Colonic mucosa (tissue), 4 donors: ENCODE measurements at regions not wholly inside any gene's neighbourhood (a gene's known extent, or its start where the extent isn't known, plus 50 kb on each side); places are given as distances from the start of the nearest gene placed in this dataset.

ENCODE experiments used
- DNase-seq: peaks from one replicate; pipeline ENCODE4 v3.0.0-alpha.2; 2020
- H3K27ac ChIP-seq: fragments of 200-600 bp; one replicate; pipeline ENCODE4 v1.8.0; 2021
- H3K27me3 ChIP-seq: fragments of 200-600 bp; one replicate; pipeline ENCODE4 v1.8.0; 2021
- H3K36me3 ChIP-seq: fragments of 200-600 bp; one replicate; pipeline ENCODE4 v1.8.0; 2021
- H3K4me1 ChIP-seq: fragments of 200-600 bp; one replicate; pipeline ENCODE4 v1.8.0; 2021; ENCODE audit warnings: mild to moderate bottlenecking
- H3K4me3 ChIP-seq: fragments of 200-600 bp; one replicate; pipeline ENCODE4 v1.8.0; 2021
- H3K9ac ChIP-seq, 2 donors: one replicate each; pipeline ENCODE4 v1.7.0; 2013; ENCODE audit warnings: control low read depth in 2 of 2, low read depth in 2 of 2, low read length in 2 of 2
- H3K9me3 ChIP-seq: fragments of 200-600 bp; one replicate; pipeline ENCODE4 v1.8.0; 2021
- intact Hi-C: fragments of 100-400 bp; cut with DNase I; formaldehyde crosslinking; loops from one replicate; pipeline ENCODE4 v1.14.1; 2022
- TF ChIP-seq, protein P1 (sequence below): fragments of 200-600 bp; IDR thresholded peaks from one replicate; pipeline ENCODE4 v1.8.0; 2022; ENCODE audit warnings: antibody characterized with exemption, mild to moderate bottlenecking
- donor health status: healthy.
- donor health status: DM: no; HTN: no; CAD: no.
- donor health status: DM: no; HTN: no; CAD: no.

GRCh38 chr6:137664183-137664582, 170.0 kb upstream of the OLIG3 start:
- peaks cover 5% of the 10 kb centered on the region for H3K4me1 ChIP-seq
- H3K9me3 ChIP-seq: no peaks in the 10 kb centered on the region
- DNase-seq: no peak
- H3K9ac ChIP-seq: no peak overlapping the region
- TF ChIP-seq, protein P1, sequence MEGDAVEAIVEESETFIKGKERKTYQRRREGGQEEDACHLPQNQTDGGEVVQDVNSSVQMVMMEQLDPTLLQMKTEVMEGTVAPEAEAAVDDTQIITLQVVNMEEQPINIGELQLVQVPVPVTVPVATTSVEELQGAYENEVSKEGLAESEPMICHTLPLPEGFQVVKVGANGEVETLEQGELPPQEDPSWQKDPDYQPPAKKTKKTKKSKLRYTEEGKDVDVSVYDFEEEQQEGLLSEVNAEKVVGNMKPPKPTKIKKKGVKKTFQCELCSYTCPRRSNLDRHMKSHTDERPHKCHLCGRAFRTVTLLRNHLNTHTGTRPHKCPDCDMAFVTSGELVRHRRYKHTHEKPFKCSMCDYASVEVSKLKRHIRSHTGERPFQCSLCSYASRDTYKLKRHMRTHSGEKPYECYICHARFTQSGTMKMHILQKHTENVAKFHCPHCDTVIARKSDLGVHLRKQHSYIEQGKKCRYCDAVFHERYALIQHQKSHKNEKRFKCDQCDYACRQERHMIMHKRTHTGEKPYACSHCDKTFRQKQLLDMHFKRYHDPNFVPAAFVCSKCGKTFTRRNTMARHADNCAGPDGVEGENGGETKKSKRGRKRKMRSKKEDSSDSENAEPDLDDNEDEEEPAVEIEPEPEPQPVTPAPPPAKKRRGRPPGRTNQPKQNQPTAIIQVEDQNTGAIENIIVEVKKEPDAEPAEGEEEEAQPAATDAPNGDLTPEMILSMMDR: no peak
- H3K27me3 ChIP-seq: no peaks in the 10 kb centered on the region
- H3K27ac ChIP-seq: no peak overlapping the region
- no peaks in the 10 kb centered on the region for H3K36me3 ChIP-seq
- no peak overlapping the region for H3K4me3 ChIP-seq
- intact Hi-C loops: no loop called here

- Histone ChIP-seq H3K4me1 (no peaks in the 10 kb centered on the region), H3K36me3 (no peaks in the 10 kb centered on the region), H3K9me3 (no peaks in the 10 kb centered on the region), H3K9ac (no peak overlapping the region), H3K27me3 (no peaks in the 10 kb centered on the region), H3K27ac (no peak overlapping the region), H3K4me3 (no peak overlapping the region)
- TF ChIP-seq, protein P1: no peak
- no peak for DNase-seq
- intact Hi-C loops: no loop called here
Measured at GRCh38 chr6:137665342-137665934, 171.2 kb upstream of the OLIG3 start.

- TF ChIP-seq, protein P1: no peak
- no peaks in the 10 kb centered on the region for H3K9me3 ChIP-seq
Measured at GRCh38 chr6:137666202-137666774, 172.1 kb upstream of the OLIG3 start.

DNA sequence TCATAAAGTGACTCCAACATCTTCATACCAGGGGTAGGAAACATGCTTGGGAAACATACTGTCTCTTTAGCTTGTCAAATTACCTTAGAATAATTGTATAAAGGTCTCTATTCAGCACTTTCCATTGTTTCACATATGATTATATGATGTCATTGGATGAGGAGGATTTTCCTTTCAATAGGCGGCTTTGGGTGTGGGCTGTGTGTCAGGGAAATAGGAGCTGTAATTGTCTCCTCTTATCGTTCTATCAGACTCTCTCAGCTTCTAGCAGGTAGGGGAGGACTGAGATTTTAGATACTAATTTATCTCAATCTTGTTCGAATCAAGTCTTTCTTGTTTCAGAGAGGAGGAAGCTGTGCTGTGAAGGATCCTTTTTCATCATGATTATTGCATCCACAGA, 179.4 kb upstream of the OLIG3 start:
- no peak overlapping the region for H3K4me3 ChIP-seq
- intact Hi-C loops: no loop called here
- DNase-seq: no peak
- no peak overlapping the region for H3K27ac ChIP-seq
- no peaks in the 10 kb centered on the region for H3K27me3 ChIP-seq
- TF ChIP-seq, protein P1: no peak
- H3K4me1 ChIP-seq: no peaks in the 10 kb centered on the region
- no peak overlapping the region for H3K9ac ChIP-seq
- H3K36me3 ChIP-seq: no peaks in the 10 kb centered on the region
- no peaks in the 10 kb centered on the region for H3K9me3 ChIP-seq

More at GRCh38 chr6:137666202-137666774, 172.1 kb upstream of the OLIG3 start:
- no peak for DNase-seq
- no peaks in the 10 kb centered on the region for H3K36me3 ChIP-seq
- no peaks in the 10 kb centered on the region for H3K27me3 ChIP-seq
- intact Hi-C loops: no loop called here
- no peak overlapping the region for H3K4me3 ChIP-seq
- no peaks in the 10 kb centered on the region for H3K4me1 ChIP-seq
- no peak overlapping the region for H3K27ac ChIP-seq
- H3K9ac ChIP-seq: no peak overlapping the region

- H3K4me1 ChIP-seq: no peaks in the 10 kb centered on the region
- TF ChIP-seq, protein P1: no peak
- H3K27me3 ChIP-seq: no peaks in the 10 kb centered on the region
- intact Hi-C loops: no loop called here
- DNase-seq: no peak
- no peaks in the 10 kb centered on the region for H3K36me3 ChIP-seq
- no peak overlapping the region for H3K27ac ChIP-seq
- H3K9me3 ChIP-seq: no peaks in the 10 kb centered on the region
- no peak overlapping the region for H3K4me3 ChIP-seq
- no peak overlapping the region for H3K9ac ChIP-seq
Measured at GRCh38 chr6:137676888-137677287, 182.7 kb upstream of the OLIG3 start.
